ENCODE measurements at regions not wholly inside any gene's neighbourhood (a gene's known extent, or its start where the extent isn't known, plus 50 kb on each side); places are given as distances from the start of the nearest gene placed in this dataset.

DNA sequence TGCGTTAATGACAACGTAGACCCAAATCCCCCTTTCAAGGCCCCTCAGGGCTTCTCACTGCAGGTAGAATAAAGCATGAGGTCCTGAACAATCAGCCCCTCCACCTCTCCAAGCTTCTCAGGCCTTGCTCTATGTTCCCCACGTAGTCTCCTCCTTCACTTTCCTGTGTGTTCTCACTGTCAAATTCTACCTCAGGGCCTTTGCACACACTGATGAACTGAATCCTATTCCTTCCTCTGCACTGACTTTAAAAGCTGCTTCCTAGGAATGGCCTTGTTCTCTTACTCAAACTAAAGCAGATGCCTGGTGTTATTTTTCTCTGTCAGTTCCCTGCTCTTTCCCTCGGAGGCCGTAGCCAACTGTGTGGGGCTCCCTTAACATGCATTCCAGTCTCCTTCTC is 66.8 kb upstream of the EDN1 start:
- no peak overlapping the region for H4K5ac ChIP-seq (ENCODE audit: insufficient read length, low read depth, low read length)
- FAIRE-seq (no peak), DNase-seq (ENCODE audit: low read depth in 1 of 2, low spot score in 2 of 2) (no peak)
- H4K91ac ChIP-seq (replicated peaks; ENCODE audit: insufficient read length, low read length): no peak overlapping the region
- no peak overlapping the region for H3K56ac ChIP-seq (replicated peaks; ENCODE audit: insufficient read length, low read depth, low read length)
- TF ChIP-seq SP4 (IDR thresholded peaks at IDR 0.05; ENCODE audit: low read length) (no peak), KDM1A (IDR thresholded peaks at IDR 0.05; ENCODE audit: borderline replicate concordance, low read length) (no peak), CTBP2 (IDR thresholded peaks at IDR 0.05; ENCODE audit: borderline replicate concordance, insufficient read depth, insufficient read length, low read length) (no peak), TEAD4 (IDR thresholded peaks at IDR 0.05; ENCODE audit: low read depth, low read length) (no peak), TAF7 (optimal IDR thresholded peaks at IDR 0.05; ENCODE audit: borderline replicate concordance, low read depth, low read length) (no peak), SIX5 (IDR thresholded peaks at IDR 0.05; ENCODE audit: low read depth, low read length) (no peak), SIRT6 (IDR thresholded peaks at IDR 0.05; ENCODE audit: low read length) (no peak), TAF1 (IDR thresholded peaks at IDR 0.05; ENCODE audit: low read depth, low read length) (no peak), POU5F1 (IDR thresholded peaks at IDR 0.05; ENCODE audit: low read depth, low read length) (no peak), SUZ12 (IDR thresholded peaks at IDR 0.05; ENCODE audit: low read length) (no peak)
- TF ChIP-seq, protein P1, sequence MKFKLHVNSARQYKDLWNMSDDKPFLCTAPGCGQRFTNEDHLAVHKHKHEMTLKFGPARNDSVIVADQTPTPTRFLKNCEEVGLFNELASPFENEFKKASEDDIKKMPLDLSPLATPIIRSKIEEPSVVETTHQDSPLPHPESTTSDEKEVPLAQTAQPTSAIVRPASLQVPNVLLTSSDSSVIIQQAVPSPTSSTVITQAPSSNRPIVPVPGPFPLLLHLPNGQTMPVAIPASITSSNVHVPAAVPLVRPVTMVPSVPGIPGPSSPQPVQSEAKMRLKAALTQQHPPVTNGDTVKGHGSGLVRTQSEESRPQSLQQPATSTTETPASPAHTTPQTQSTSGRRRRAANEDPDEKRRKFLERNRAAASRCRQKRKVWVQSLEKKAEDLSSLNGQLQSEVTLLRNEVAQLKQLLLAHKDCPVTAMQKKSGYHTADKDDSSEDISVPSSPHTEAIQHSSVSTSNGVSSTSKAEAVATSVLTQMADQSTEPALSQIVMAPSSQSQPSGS (IDR thresholded peaks at IDR 0.05; ENCODE audit: low read length): no peak
- TF ChIP-seq, protein P2, sequence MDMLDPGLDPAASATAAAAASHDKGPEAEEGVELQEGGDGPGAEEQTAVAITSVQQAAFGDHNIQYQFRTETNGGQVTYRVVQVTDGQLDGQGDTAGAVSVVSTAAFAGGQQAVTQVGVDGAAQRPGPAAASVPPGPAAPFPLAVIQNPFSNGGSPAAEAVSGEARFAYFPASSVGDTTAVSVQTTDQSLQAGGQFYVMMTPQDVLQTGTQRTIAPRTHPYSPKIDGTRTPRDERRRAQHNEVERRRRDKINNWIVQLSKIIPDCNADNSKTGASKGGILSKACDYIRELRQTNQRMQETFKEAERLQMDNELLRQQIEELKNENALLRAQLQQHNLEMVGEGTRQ (IDR thresholded peaks at IDR 0.05; ENCODE audit: low read length): no peak
- no peaks in the 10 kb centered on the region for H3K36me3 ChIP-seq (ENCODE audit: control insufficient read depth in 2 of 4, insufficient read depth in 4 of 4, low read length in 3 of 4)
- H3K27ac ChIP-seq (ENCODE audit: low read depth, low read length): no peak overlapping the region
- H2BK120ac ChIP-seq (replicated peaks; ENCODE audit: low read depth, low read length): no peak overlapping the region
- H4K8ac ChIP-seq (ENCODE audit: extremely low read depth, insufficient read depth, low read length): no peak overlapping the region
- no peak overlapping the region for H3K23ac ChIP-seq (ENCODE audit: insufficient read length)
- ChIA-PET CTCF (ENCODE audit: partially characterized antibody) (interaction anchor here (1.6 to 2.4 kb wide), 2 partner anchors 9 to 10 kb away, joined by 3 to 11 read pairs; no protein-coding TSS in a partner anchor), POLR2A (ENCODE audit: partially characterized antibody) (no interaction called here)
- no peaks in the 10 kb centered on the region for H3K9me3 ChIP-seq (ENCODE audit: insufficient read depth in 2 of 2, low read depth in 1 of 2, low read length in 1 of 2)
- H3K27me3 ChIP-seq (replicated peaks in 1 of 4; ENCODE audit: control insufficient read depth in 3 of 4, extremely low read depth in 1 of 4, insufficient read depth in 3 of 4, low read length in 3 of 4): no peaks in the 10 kb centered on the region
- WGBS, 2 experiments (ENCODE audit: extremely low coverage in 1 of 2, insufficient coverage in 1 of 2, insufficient read length in 1 of 2, insufficient replicate concordance in 2 of 2, low coverage in 1 of 2, low lambda C conversion rate in 2 of 2, missing lambda C conversion rate in 1 of 2): 86% methylated on average over 5 of the region's 5 CpGs; no CpG with 5 or more reads in 1 of the 2 experiments
- no peak overlapping the region for H2BK15ac ChIP-seq (ENCODE audit: low read length)
- H2BK20ac ChIP-seq (ENCODE audit: low read length): no peak overlapping the region
- no peaks in the 10 kb centered on the region for H4K20me1 ChIP-seq (replicated peaks in 1 of 2; ENCODE audit: control insufficient read depth in 1 of 2, insufficient read depth in 2 of 2, low read length in 2 of 2)
- H3K79me1 ChIP-seq (ENCODE audit: low read depth, low read length): no peaks in the 10 kb centered on the region
- no peak overlapping the region for H2BK5ac ChIP-seq (ENCODE audit: low read depth, low read length)
- no peak overlapping the region for H3K9ac ChIP-seq (replicated peaks in 1 of 4; ENCODE audit: extremely low read depth in 1 of 4, low read depth in 3 of 4, low read length in 3 of 4)
- H3K4me3 ChIP-seq (ENCODE audit: extremely low read depth in 1 of 4, insufficient read depth in 2 of 4, low read depth in 3 of 4, low read length in 4 of 4): no peak overlapping the region
- no peak overlapping the region for H2AK5ac ChIP-seq (ENCODE audit: low read depth, low read length)
- no peaks in the 10 kb centered on the region for H3K4me1 ChIP-seq (replicated peaks in 1 of 4; ENCODE audit: control insufficient read depth in 3 of 4, insufficient read depth in 4 of 4, low read length in 3 of 4)
- no peaks in the 10 kb centered on the region for H3K79me2 ChIP-seq (ENCODE audit: control insufficient read depth in 1 of 2, insufficient read depth in 2 of 2, low read length in 2 of 2)
- no peaks in the 10 kb centered on the region for H3K23me2 ChIP-seq (ENCODE audit: low read depth, low read length)
- no peak overlapping the region for H3K18ac ChIP-seq (ENCODE audit: extremely low read depth, low read length)
- no peak overlapping the region for H2BK12ac ChIP-seq (ENCODE audit: low read depth, low read length)
- no peak overlapping the region for H3K14ac ChIP-seq (ENCODE audit: insufficient read length)
- H3K4ac ChIP-seq (replicated peaks; ENCODE audit: insufficient read length, low read depth, low read length): no peak overlapping the region
- H2AFZ ChIP-seq (ENCODE audit: low read length): no peak overlapping the region
- H3K4me2 ChIP-seq (ENCODE audit: insufficient read depth in 1 of 2, low read depth in 2 of 2, low read length in 2 of 2): no peak overlapping the region
